ENCODE measurements at regions not wholly inside any gene's neighbourhood (a gene's known extent, or its start where the extent isn't known, plus 50 kb on each side); places are given as distances from the start of the nearest gene placed in this dataset.

DNA sequence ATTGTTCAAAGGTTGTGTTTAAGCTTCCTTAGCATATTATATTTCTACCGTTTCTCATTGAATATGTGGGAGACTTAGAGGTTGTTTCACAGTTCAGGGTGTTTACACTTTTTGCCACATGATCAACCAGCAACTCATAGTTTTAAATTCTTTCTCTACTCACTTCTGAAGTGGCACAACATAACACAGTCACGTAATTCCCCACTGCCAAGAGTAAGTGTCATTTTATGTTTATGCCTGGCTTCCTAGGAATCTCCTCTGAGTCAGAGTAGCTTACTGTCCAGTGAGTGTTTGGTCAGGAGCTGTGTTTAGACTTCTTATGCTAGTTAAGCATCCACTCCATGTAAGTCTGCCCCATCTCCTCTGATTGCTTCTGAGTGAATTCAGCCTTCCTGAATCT lies 520.8 kb upstream of the KIRREL3 start:
- Histone ChIP-seq H3K27me3 (ENCODE audit: insufficient read depth, low read length) (no peaks in the 10 kb centered on the region), H3K9ac (ENCODE audit: low read length) (no peak overlapping the region), H3K36me3 (ENCODE audit: insufficient read depth, low read length) (no peaks in the 10 kb centered on the region), H3K4me2 (ENCODE audit: low read length) (peak overlapping the region; percentile 12), H4K20me1 (ENCODE audit: insufficient read depth, low read length) (no peaks in the 10 kb centered on the region), H3K27ac (ENCODE audit: low read depth, low read length) (no peak overlapping the region), H3K4me3 (ENCODE audit: insufficient read depth, low read depth, low read length) (no peak overlapping the region), H3K4me1 (ENCODE audit: insufficient read depth, low read length) (peaks cover 5% of the 10 kb centered on the region), H3K79me2 (ENCODE audit: insufficient read depth, low read length) (no peaks in the 10 kb centered on the region), H3K9me3 (ENCODE audit: insufficient read depth, low read depth, low read length) (no peaks in the 10 kb centered on the region), H2AFZ (ENCODE audit: low read depth, low read length) (no peak overlapping the region)
- TF ChIP-seq EZH2 (IDR thresholded peaks at IDR 0.05; ENCODE audit: insufficient read depth, low read length) = no peak
- TF ChIP-seq, protein P1, sequence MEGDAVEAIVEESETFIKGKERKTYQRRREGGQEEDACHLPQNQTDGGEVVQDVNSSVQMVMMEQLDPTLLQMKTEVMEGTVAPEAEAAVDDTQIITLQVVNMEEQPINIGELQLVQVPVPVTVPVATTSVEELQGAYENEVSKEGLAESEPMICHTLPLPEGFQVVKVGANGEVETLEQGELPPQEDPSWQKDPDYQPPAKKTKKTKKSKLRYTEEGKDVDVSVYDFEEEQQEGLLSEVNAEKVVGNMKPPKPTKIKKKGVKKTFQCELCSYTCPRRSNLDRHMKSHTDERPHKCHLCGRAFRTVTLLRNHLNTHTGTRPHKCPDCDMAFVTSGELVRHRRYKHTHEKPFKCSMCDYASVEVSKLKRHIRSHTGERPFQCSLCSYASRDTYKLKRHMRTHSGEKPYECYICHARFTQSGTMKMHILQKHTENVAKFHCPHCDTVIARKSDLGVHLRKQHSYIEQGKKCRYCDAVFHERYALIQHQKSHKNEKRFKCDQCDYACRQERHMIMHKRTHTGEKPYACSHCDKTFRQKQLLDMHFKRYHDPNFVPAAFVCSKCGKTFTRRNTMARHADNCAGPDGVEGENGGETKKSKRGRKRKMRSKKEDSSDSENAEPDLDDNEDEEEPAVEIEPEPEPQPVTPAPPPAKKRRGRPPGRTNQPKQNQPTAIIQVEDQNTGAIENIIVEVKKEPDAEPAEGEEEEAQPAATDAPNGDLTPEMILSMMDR (IDR thresholded peaks at IDR 0.05; ENCODE audit: insufficient read depth, low read depth, low read length) = no peak
- H3K4me3 Mint-ChIP-seq (ENCODE audit: unreplicated experiment) = no peak overlapping the region
- H3K4me1 Mint-ChIP-seq (ENCODE audit: low read depth, unreplicated experiment) = peaks cover 10% of the 10 kb centered on the region
- DNase-seq (ENCODE audit: low read depth) = peak; percentile 66
- peak overlapping the region; percentile 88 for H3K27ac Mint-ChIP-seq (ENCODE audit: unreplicated experiment)
- no peaks in the 10 kb centered on the region for H3K9me3 Mint-ChIP-seq (ENCODE audit: unreplicated experiment)
- H3K36me3 Mint-ChIP-seq (ENCODE audit: low read depth, unreplicated experiment) = no peaks in the 10 kb centered on the region
- no peaks in the 10 kb centered on the region for H3K27me3 Mint-ChIP-seq (ENCODE audit: low read depth, unreplicated experiment)
- no peak for FAIRE-seq

DNA sequence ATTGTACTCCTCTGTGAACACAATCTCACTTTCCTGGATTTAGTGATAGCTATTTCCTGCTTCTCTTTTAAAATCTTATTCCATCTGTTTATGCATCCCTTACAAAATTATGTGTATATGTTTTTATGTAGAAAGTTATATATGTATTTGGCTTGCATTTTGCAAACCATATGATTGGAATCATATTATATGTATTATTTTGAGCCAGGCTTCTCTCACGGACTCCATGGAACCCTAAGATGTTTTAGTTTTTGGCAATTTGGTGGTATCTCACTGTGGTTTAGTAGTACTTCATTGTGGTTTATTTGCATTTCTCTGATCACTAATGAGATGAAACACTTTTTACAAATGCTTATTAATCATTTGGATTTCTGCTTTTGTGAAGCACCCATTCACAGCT lies 507.3 kb upstream of the KIRREL3 start:
- Histone ChIP-seq H3K4me3 (ENCODE audit: insufficient read depth, low read depth, low read length) (no peak overlapping the region), H3K9me3 (ENCODE audit: insufficient read depth, low read depth, low read length) (no peaks in the 10 kb centered on the region), H3K9ac (ENCODE audit: low read length) (no peak overlapping the region), H4K20me1 (ENCODE audit: insufficient read depth, low read length) (no peaks in the 10 kb centered on the region), H3K4me2 (ENCODE audit: low read length) (no peak overlapping the region), H3K27me3 (ENCODE audit: insufficient read depth, low read length) (no peaks in the 10 kb centered on the region), H3K4me1 (ENCODE audit: insufficient read depth, low read length) (no peaks in the 10 kb centered on the region), H3K79me2 (ENCODE audit: insufficient read depth, low read length) (no peaks in the 10 kb centered on the region), H2AFZ (ENCODE audit: low read depth, low read length) (no peak overlapping the region), H3K27ac (ENCODE audit: low read depth, low read length) (no peak overlapping the region), H3K36me3 (ENCODE audit: insufficient read depth, low read length) (no peaks in the 10 kb centered on the region)
- no peaks in the 10 kb centered on the region for H3K4me1 Mint-ChIP-seq (ENCODE audit: low read depth, unreplicated experiment)
- H3K4me3 Mint-ChIP-seq (ENCODE audit: unreplicated experiment) = no peak overlapping the region
- FAIRE-seq = no peak
- peaks cover 2% of the 10 kb centered on the region for H3K9me3 Mint-ChIP-seq (ENCODE audit: unreplicated experiment)
- no peak for DNase-seq (ENCODE audit: low read depth)
- H3K36me3 Mint-ChIP-seq (ENCODE audit: low read depth, unreplicated experiment) = no peaks in the 10 kb centered on the region
- H3K27ac Mint-ChIP-seq (ENCODE audit: unreplicated experiment) = no peak overlapping the region
- peaks cover 2% of the 10 kb centered on the region for H3K27me3 Mint-ChIP-seq (ENCODE audit: low read depth, unreplicated experiment)
- no peak for TF ChIP-seq EZH2 (IDR thresholded peaks at IDR 0.05; ENCODE audit: insufficient read depth, low read length)
- TF ChIP-seq, protein P1 (IDR thresholded peaks at IDR 0.05; ENCODE audit: insufficient read depth, low read depth, low read length) = no peak

DNA sequence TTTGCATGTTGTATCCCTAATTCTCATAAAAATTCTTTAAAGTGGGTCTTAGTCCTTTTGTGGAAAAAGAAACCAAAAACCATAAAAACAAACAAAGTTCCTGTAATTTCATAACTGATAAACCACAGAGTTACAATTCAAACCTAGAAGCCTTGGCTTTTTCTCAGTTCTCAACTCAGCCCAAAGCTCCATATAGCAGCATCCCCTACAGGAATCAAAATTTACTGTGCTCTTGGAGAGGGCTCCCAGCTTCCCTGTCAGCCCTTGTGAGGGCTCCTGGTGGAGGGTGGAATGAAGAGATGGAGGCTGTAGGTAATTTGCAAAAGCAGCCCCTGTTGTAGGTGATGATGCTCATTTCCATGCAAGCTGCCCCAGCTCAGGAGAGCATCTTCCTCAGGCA lies 506.1 kb upstream of the KIRREL3 start:
- Mint-ChIP-seq H3K9me3 (ENCODE audit: unreplicated experiment) (peaks cover 1% of the 10 kb centered on the region), H3K4me1 (ENCODE audit: low read depth, unreplicated experiment) (no peaks in the 10 kb centered on the region), H3K27me3 (ENCODE audit: low read depth, unreplicated experiment) (peaks cover 2% of the 10 kb centered on the region), H3K4me3 (ENCODE audit: unreplicated experiment) (no peak overlapping the region), H3K27ac (ENCODE audit: unreplicated experiment) (no peak overlapping the region), H3K36me3 (ENCODE audit: low read depth, unreplicated experiment) (no peaks in the 10 kb centered on the region)
- no peaks in the 10 kb centered on the region for H3K4me1 ChIP-seq (ENCODE audit: insufficient read depth, low read length)
- DNase-seq (ENCODE audit: low read depth) (no peak), FAIRE-seq (no peak)
- H3K9me3 ChIP-seq (ENCODE audit: insufficient read depth, low read depth, low read length) = no peaks in the 10 kb centered on the region
- no peak overlapping the region for H3K9ac ChIP-seq (ENCODE audit: low read length)
- H4K20me1 ChIP-seq (ENCODE audit: insufficient read depth, low read length) = no peaks in the 10 kb centered on the region
- no peak overlapping the region for H3K4me2 ChIP-seq (ENCODE audit: low read length)
- no peak overlapping the region for H3K4me3 ChIP-seq (ENCODE audit: insufficient read depth, low read depth, low read length)
- no peak overlapping the region for H2AFZ ChIP-seq (ENCODE audit: low read depth, low read length)
- TF ChIP-seq EZH2 (IDR thresholded peaks at IDR 0.05; ENCODE audit: insufficient read depth, low read length) = no peak
- TF ChIP-seq, protein P1 (IDR thresholded peaks at IDR 0.05; ENCODE audit: insufficient read depth, low read depth, low read length) = no peak
- H3K27ac ChIP-seq (ENCODE audit: low read depth, low read length) = no peak overlapping the region
- H3K27me3 ChIP-seq (ENCODE audit: insufficient read depth, low read length) = no peaks in the 10 kb centered on the region
- no peaks in the 10 kb centered on the region for H3K79me2 ChIP-seq (ENCODE audit: insufficient read depth, low read length)
- H3K36me3 ChIP-seq (ENCODE audit: insufficient read depth, low read length) = no peaks in the 10 kb centered on the region

Data from astrocyte (in vitro differentiated cells and primary cell).